GM19240 (cell line): ENCODE measurements at regions not wholly inside any gene's neighbourhood (a gene's known extent, or its start where the extent isn't known, plus 50 kb on each side); places are given as distances from the start of the nearest gene placed in this dataset.

Source experiments
- DNase-seq: peaks from one replicate; pipeline ENCODE4 v3.0.0; 2011; ENCODE audit warnings: low spot score; ENCODE audit not compliant: insufficient read length

- no peak for DNase-seq
Measured at GRCh38 chr2:238698451-238699306, 149.2 kb upstream of the TWIST2 start.

GRCh38 chr2:238699307-238700116 is 148.4 kb upstream of the TWIST2 start:
- no peak for DNase-seq

- DNase-seq: no peak
Measured at GRCh38 chr2:238700117-238700457, 147.8 kb upstream of the TWIST2 start.

- DNase-seq: no peak
Measured at GRCh38 chr2:238700506-238701340, 147.2 kb upstream of the TWIST2 start.

GRCh38 chr2:238701341-238702206 is 146.3 kb upstream of the TWIST2 start:
- no peak for DNase-seq

GRCh38 chr2:238702276-238703052 is 145.4 kb upstream of the TWIST2 start:
- no peak for DNase-seq

GRCh38 chr2:238703053-238703415 is 144.9 kb upstream of the TWIST2 start:
- DNase-seq: no peak

- no peak for DNase-seq
Measured at GRCh38 chr2:238703436-238703835, 144.4 kb upstream of the TWIST2 start.

- no peak for DNase-seq
Measured at GRCh38 chr2:238704471-238705225, 143.2 kb upstream of the TWIST2 start.

GRCh38 chr2:238706163-238706562 is 141.7 kb upstream of the TWIST2 start:
- no peak for DNase-seq

- no peak for DNase-seq
Measured at GRCh38 chr2:238706673-238707072, 141.2 kb upstream of the TWIST2 start.

- no peak for DNase-seq
Measured at GRCh38 chr2:238709325-238710025, 138.4 kb upstream of the TWIST2 start.

- no peak for DNase-seq
Measured at GRCh38 chr2:238710032-238710735, 137.7 kb upstream of the TWIST2 start.

GRCh38 chr2:238710787-238711186 is 137.1 kb upstream of the TWIST2 start:
- DNase-seq: no peak

- DNase-seq: no peak
Measured at GRCh38 chr2:238711346-238711745, 136.5 kb upstream of the TWIST2 start.

GRCh38 chr2:238712011-238712410 is 135.9 kb upstream of the TWIST2 start:
- DNase-seq: no peak

- no peak for DNase-seq
Measured at GRCh38 chr2:238713198-238713826, 134.6 kb upstream of the TWIST2 start.
